Activated T-helper 17 cell treated with anti-CD3 and anti-CD28 coated beads, Interleukin-2, amount 50 U/mL, for 72 hours (primary cell): ENCODE measurements at regions not wholly inside any gene's neighbourhood (a gene's known extent, or its start where the extent isn't known, plus 50 kb on each side); places are given as distances from the start of the nearest gene placed in this dataset.

ENCODE experiments used
- ATAC-seq: fragments of 150-1000 bp; cut with Tn5 transposase; replicated peaks from 2 replicates; pipeline ENCODE4 v1.10.0; 2021; ENCODE audit warnings: mild to moderate bottlenecking, moderate library complexity
- H3K27ac Mint-ChIP-seq: one replicate; pipeline ENCODE4 v1.8.0; 2022; ENCODE audit warnings: mixed read lengths
- H3K27me3 Mint-ChIP-seq: one replicate; pipeline ENCODE4 v1.8.0; 2022; ENCODE audit warnings: mixed read lengths
- H3K36me3 Mint-ChIP-seq: one replicate; pipeline ENCODE4 v1.8.0; 2022; ENCODE audit warnings: low read depth, mild to moderate bottlenecking, mixed read lengths
- H3K4me1 Mint-ChIP-seq: one replicate; pipeline ENCODE4 v1.8.0; 2022; ENCODE audit warnings: mixed read lengths
- H3K4me3 Mint-ChIP-seq: one replicate; pipeline ENCODE4 v1.8.0; 2022; ENCODE audit warnings: mild to moderate bottlenecking, mixed read lengths
- H3K9me3 Mint-ChIP-seq: one replicate; pipeline ENCODE4 v1.8.0; 2022; ENCODE audit warnings: mixed read lengths

GRCh38 chr12:126792411-126792810 is 1474.6 kb upstream of the TMEM132C start:
- H3K27me3 Mint-ChIP-seq, result no peaks in the 10 kb centered on the region
- H3K4me1 Mint-ChIP-seq, result no peaks in the 10 kb centered on the region
- no peak overlapping the region for H3K4me3 Mint-ChIP-seq
- no peaks in the 10 kb centered on the region for H3K36me3 Mint-ChIP-seq
- H3K9me3 Mint-ChIP-seq, result peaks cover 7% of the 10 kb centered on the region
- H3K27ac Mint-ChIP-seq, result no peak overlapping the region
- no peak for ATAC-seq

- ATAC-seq, result no peak
- H3K27ac Mint-ChIP-seq, result no peak overlapping the region
- no peaks in the 10 kb centered on the region for H3K9me3 Mint-ChIP-seq
Observed at GRCh38 chr12:126797525-126797924, 1469.4 kb upstream of the TMEM132C start.

DNA sequence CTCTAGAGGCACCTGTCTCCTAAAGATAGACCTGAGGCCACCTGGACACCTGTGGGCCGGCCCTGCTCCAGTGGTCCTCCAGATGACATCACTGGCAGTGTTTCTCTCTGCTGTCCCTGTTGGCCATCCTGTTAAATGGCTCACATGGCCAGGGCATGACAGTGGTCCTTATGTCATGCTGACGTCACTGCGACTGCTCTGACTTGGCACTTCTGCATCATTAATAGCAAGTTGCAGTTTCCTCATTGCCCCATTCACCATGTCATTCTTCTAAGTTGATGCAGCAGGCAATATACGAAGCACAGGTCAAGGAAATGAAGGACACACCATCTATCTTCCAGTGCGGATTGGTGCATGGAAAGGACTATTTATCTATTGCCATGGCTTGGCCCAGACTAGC is 1468.5 kb upstream of the TMEM132C start:
- Mint-ChIP-seq H3K27ac (no peak overlapping the region), H3K9me3 (no peaks in the 10 kb centered on the region), H3K27me3 (no peaks in the 10 kb centered on the region), H3K4me1 (no peaks in the 10 kb centered on the region), H3K4me3 (no peak overlapping the region), H3K36me3 (no peaks in the 10 kb centered on the region)
- no peak for ATAC-seq

More at GRCh38 chr12:126797525-126797924, 1469.4 kb upstream of the TMEM132C start:
- no peaks in the 10 kb centered on the region for H3K36me3 Mint-ChIP-seq
- H3K27me3 Mint-ChIP-seq, result no peaks in the 10 kb centered on the region
- no peak overlapping the region for H3K4me3 Mint-ChIP-seq
- no peaks in the 10 kb centered on the region for H3K4me1 Mint-ChIP-seq

DNA sequence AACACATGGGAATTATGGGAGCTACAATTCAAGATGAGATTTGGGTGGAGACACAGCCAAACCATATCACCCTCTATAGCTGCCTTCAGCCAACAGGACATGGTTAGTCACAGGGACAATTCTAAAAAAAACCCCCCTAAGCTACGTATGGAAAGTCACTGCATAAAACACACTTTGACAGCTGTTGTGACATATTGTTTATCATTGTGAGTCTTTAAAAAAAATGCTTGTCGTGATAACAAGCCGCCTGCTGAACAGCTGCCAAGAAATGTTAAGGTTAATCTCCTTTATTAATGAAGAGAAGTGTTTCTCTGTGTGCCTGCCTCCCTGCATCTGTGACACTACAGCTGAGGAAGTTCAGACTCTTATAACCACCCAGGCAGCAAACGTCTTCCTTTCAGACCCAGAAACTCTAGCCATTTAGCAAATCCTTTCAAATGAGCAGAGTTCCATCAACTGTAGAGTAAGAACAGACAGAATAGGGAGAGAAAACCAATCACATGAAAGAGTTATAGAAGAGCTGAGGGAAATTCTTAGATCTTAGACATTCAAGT is 1459.6 kb upstream of the TMEM132C start:
- H3K36me3 Mint-ChIP-seq, result no peaks in the 10 kb centered on the region
- H3K27me3 Mint-ChIP-seq, result peaks cover 7% of the 10 kb centered on the region
- H3K9me3 Mint-ChIP-seq, result no peaks in the 10 kb centered on the region
- no peaks in the 10 kb centered on the region for H3K4me1 Mint-ChIP-seq
- H3K27ac Mint-ChIP-seq, result no peak overlapping the region
- no peak overlapping the region for H3K4me3 Mint-ChIP-seq
- ATAC-seq, result no peak

DNA sequence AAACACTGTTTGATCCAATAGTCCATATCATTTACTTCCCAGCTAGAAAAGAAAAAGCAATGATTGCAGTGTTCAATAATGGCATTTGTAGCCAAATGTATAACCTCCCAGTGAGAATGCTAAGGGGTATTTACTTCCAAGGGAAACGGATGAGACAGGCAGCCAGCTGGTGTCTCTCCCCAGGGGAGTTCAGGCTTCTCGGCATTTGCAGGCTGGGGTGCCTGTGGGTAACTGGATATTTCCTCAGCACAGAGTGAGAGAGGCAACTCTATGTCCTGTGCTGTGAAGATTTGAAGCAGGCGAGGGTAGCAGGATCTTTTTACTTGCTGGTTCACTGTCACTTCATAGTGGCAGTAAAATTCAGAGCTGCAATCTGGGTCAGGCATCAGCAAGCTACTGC is 1455.6 kb upstream of the TMEM132C start:
- H3K4me1 Mint-ChIP-seq, result no peaks in the 10 kb centered on the region
- no peaks in the 10 kb centered on the region for H3K36me3 Mint-ChIP-seq

DNA sequence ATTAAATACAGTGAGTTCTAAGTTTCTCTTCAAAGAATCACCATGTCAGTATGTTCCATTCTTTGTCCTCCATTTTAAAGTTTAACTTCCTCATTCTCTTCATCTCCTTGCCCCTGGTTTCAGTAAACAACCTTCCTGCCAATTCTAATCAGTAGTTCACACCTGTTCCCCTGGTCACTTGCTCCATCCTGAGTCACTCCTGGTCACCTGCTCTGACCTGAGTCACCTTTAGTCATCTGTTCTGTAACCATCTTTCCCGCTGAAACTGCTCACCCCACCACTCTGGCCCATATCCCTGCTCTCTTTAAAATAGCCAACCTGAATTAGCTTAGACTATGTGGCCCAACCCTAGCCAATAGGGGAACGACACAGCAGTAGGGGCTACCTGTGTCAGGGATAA is 1447.4 kb upstream of the TMEM132C start:
- ATAC-seq, result no peak
- Mint-ChIP-seq H3K27me3 (no peaks in the 10 kb centered on the region), H3K36me3 (no peaks in the 10 kb centered on the region), H3K4me3 (no peak overlapping the region), H3K9me3 (peaks cover 13% of the 10 kb centered on the region), H3K4me1 (no peaks in the 10 kb centered on the region), H3K27ac (no peak overlapping the region)

More for the DNA sequence above, 1455.6 kb upstream of the TMEM132C start:
- ATAC-seq, result no peak
- Mint-ChIP-seq H3K4me3 (no peak overlapping the region), H3K27ac (no peak overlapping the region), H3K9me3 (no peaks in the 10 kb centered on the region), H3K27me3 (peaks cover 7% of the 10 kb centered on the region)

GRCh38 chr12:126830778-126831680 is 1435.9 kb upstream of the TMEM132C start:
- peaks cover 44% of the 10 kb centered on the region for H3K27me3 Mint-ChIP-seq
- peaks cover 12% of the 10 kb centered on the region for H3K9me3 Mint-ChIP-seq
- H3K4me3 Mint-ChIP-seq, result no peak overlapping the region
- no peak overlapping the region for H3K27ac Mint-ChIP-seq
- no peaks in the 10 kb centered on the region for H3K4me1 Mint-ChIP-seq
- ATAC-seq, result no peak
- H3K36me3 Mint-ChIP-seq, result no peaks in the 10 kb centered on the region

DNA sequence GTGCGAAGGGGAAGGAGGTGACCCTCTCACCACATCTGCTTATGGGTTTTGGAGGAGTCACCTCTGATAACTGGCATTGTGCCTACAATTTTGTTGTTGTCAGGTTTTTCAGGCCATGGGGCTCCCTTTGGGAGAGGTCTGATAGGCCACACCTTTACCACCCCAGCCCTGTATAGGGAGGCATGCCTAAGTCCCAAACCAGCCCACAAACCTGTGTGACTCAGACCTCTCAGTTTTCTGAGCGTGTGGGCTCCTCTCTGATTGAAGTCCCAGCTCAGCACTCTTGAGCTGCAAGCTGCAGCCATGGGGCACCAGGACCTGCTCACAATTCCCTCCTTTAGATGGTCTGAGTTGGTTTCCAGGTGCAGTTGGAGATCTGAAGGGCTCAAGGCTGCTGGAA is 1429.3 kb upstream of the TMEM132C start:
- Mint-ChIP-seq H3K27me3 (peaks cover 34% of the 10 kb centered on the region), H3K9me3 (peaks cover 26% of the 10 kb centered on the region), H3K36me3 (no peaks in the 10 kb centered on the region), H3K27ac (no peak overlapping the region), H3K4me1 (no peaks in the 10 kb centered on the region), H3K4me3 (no peak overlapping the region)
- ATAC-seq, result no peak

DNA sequence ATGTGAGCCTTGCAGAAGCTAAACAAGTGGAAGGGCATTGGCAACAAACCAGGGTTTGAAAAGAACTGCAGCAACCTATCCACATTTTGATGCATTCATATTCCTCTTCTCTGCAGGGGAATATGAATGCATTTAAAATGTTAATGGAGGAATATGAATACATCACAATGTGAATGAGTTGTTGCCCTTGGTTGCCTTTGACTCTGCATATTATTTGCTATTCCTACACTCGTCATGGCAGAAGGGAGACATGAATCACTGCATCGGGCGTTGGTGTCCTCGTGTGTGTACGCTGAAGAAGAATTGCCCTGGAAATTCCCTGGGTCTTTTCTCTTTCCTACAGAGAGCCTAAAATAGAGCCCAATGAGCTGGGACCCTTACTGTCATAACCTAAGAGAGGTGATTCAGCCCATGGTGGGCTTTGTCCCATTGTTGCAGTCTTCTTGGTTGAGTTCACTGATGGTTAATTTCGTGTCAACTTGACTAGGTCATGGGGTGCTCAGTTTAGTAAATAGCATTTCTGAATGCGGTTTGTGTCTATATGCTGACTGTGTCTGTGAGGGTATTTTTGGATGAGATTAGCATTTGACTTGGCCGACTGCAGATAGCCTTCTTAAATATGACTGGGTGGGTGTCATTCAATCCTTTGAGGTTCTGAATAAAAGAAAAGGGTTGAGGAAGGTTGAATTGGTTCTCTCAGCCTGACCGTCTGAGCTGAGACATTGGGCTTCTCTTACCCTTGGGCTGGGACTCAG is 1422.9 kb upstream of the TMEM132C start:
- Mint-ChIP-seq H3K27ac (no peak overlapping the region), H3K27me3 (peaks cover 11% of the 10 kb centered on the region)

DNA sequence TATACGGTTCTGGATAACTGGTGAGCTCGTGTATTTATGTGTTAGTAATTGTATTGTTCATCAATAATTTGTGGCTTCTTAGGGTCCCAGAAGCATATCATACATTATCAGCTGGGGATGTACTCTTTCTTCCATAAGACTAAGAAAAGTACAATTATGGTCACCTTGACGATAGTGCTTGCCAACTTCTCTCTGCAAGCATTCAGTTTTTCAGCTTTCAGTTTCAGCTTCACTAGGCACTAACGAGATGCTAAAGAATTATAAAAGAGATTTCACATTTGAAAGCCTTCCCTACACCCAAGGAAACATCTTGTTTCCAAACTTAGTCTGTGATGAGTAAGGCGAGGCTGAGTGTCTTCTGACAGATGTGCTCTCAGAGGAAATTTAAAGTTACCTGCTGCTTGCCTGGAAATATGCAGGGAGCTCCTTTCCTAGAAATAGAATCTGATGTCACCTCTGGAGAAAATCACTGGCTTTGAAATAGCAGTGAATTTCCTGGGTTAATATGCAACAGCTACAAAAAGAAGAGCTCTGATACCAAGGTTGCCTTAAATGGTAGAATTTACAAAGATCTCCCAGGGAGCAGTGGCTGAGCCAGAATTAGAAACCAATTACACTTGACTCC is 1419.9 kb upstream of the TMEM132C start:
- H3K4me3 Mint-ChIP-seq, result no peak overlapping the region
- peaks cover 3% of the 10 kb centered on the region for H3K9me3 Mint-ChIP-seq
- H3K36me3 Mint-ChIP-seq, result no peaks in the 10 kb centered on the region
- H3K27ac Mint-ChIP-seq, result no peak overlapping the region
- peaks cover 6% of the 10 kb centered on the region for H3K27me3 Mint-ChIP-seq
- no peak for ATAC-seq
- H3K4me1 Mint-ChIP-seq, result no peaks in the 10 kb centered on the region

More for the DNA sequence above, 1422.9 kb upstream of the TMEM132C start:
- Mint-ChIP-seq H3K36me3 (no peaks in the 10 kb centered on the region), H3K9me3 (peaks cover 4% of the 10 kb centered on the region), H3K4me3 (no peak overlapping the region), H3K4me1 (no peaks in the 10 kb centered on the region)
- no peak for ATAC-seq

DNA sequence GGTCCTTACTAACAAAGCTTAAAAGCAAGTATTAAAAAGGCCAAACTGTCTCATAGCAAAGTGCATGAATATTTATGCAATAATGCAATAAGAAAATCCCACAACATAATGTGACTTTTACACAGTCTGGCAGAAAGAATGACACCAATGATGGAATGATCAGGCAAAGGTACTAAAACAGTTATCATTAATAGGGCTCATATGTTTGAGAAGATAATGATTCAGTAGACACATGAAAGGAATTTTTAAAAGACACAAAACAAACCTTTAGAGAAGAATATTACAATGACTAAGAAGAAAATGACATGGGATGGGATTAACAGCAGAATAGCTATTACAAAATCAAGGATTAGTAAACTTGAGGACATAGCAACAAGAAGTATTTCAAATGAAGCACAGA is 1411.2 kb upstream of the TMEM132C start:
- no peaks in the 10 kb centered on the region for H3K4me1 Mint-ChIP-seq
- no peak overlapping the region for H3K27ac Mint-ChIP-seq
- H3K36me3 Mint-ChIP-seq, result no peaks in the 10 kb centered on the region
- no peak overlapping the region for H3K4me3 Mint-ChIP-seq
- no peaks in the 10 kb centered on the region for H3K9me3 Mint-ChIP-seq
- no peak for ATAC-seq
- no peaks in the 10 kb centered on the region for H3K27me3 Mint-ChIP-seq

DNA sequence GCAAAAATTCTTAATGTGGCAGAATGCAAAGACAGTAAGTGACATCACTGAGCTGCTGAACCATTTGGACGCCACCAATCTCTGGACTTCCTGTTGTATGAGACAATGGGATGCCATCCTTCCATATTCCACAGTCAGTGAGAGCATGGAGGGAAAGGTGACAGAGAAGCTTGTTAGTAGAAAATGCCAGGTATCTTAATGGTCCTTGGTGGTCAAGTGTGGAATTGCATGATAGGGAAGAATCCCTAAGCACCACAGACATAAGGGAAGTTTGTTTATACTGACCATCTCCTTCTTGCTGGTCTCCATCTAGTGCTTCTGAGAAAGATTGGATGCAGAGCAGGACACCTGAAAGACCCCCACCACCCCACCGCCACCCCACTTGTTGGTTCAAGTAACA is 1410.0 kb upstream of the TMEM132C start:
- H3K27ac Mint-ChIP-seq, result no peak overlapping the region
- no peaks in the 10 kb centered on the region for H3K27me3 Mint-ChIP-seq
- no peaks in the 10 kb centered on the region for H3K9me3 Mint-ChIP-seq
- ATAC-seq, result no peak
- H3K4me3 Mint-ChIP-seq, result no peak overlapping the region
- H3K36me3 Mint-ChIP-seq, result no peaks in the 10 kb centered on the region
- no peaks in the 10 kb centered on the region for H3K4me1 Mint-ChIP-seq

DNA sequence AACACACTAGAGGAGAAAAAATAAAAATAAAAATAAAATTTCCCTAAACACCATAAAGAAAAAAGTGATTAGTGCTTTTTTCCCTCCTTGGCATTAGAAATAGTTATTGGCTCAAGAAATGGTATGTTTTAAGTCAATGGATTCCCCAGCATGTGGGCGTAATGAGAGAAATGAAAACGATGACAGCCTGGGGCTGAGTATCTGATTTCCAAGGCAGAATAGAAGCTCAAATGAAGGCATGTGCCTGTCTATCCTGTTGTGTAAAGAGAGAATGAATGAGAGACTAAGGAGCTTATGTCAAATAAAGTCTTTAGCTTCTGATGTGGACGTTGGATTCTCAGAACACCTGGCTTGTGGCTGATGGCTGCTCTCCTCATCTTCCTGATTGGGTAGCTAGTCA is 1408.4 kb upstream of the TMEM132C start:
- H3K9me3 Mint-ChIP-seq, result no peaks in the 10 kb centered on the region
- no peak for ATAC-seq
- no peak overlapping the region for H3K4me3 Mint-ChIP-seq

GRCh38 chr12:126860210-126860609 is 1406.8 kb upstream of the TMEM132C start:
- Mint-ChIP-seq H3K4me3 (no peak overlapping the region), H3K36me3 (no peaks in the 10 kb centered on the region), H3K27me3 (no peaks in the 10 kb centered on the region), H3K27ac (no peak overlapping the region), H3K9me3 (peaks cover 4% of the 10 kb centered on the region), H3K4me1 (no peaks in the 10 kb centered on the region)
- no peak for ATAC-seq

More for the DNA sequence above, 1408.4 kb upstream of the TMEM132C start:
- no peaks in the 10 kb centered on the region for H3K27me3 Mint-ChIP-seq
- no peaks in the 10 kb centered on the region for H3K4me1 Mint-ChIP-seq
- H3K27ac Mint-ChIP-seq, result no peak overlapping the region
- H3K36me3 Mint-ChIP-seq, result no peaks in the 10 kb centered on the region
